Activated T-helper 17 cell treated with anti-CD3 and anti-CD28 coated beads, Interleukin-2, amount 50 U/mL, for 72 hours (primary cell): ENCODE measurements at regions not wholly inside any gene's neighbourhood (a gene's known extent, or its start where the extent isn't known, plus 50 kb on each side); places are given as distances from the start of the nearest gene placed in this dataset.
"Not testable (repeated sequence)": the region's sequence is repeated elsewhere in the genome, so short reads cannot be mapped to it uniquely, and the experiment has no call there.

Experiments used
- ATAC-seq: fragments of 150-1000 bp; cut with Tn5 transposase; replicated peaks from 2 replicates; pipeline ENCODE4 v1.10.0; 2021; ENCODE audit warnings: mild to moderate bottlenecking, moderate library complexity
- H3K27ac Mint-ChIP-seq: one replicate; pipeline ENCODE4 v1.8.0; 2022; ENCODE audit warnings: mixed read lengths
- H3K27me3 Mint-ChIP-seq: one replicate; pipeline ENCODE4 v1.8.0; 2022; ENCODE audit warnings: mixed read lengths
- H3K36me3 Mint-ChIP-seq: one replicate; pipeline ENCODE4 v1.8.0; 2022; ENCODE audit warnings: low read depth, mild to moderate bottlenecking, mixed read lengths
- H3K4me1 Mint-ChIP-seq: one replicate; pipeline ENCODE4 v1.8.0; 2022; ENCODE audit warnings: mixed read lengths
- H3K4me3 Mint-ChIP-seq: one replicate; pipeline ENCODE4 v1.8.0; 2022; ENCODE audit warnings: mild to moderate bottlenecking, mixed read lengths
- H3K9me3 Mint-ChIP-seq: one replicate; pipeline ENCODE4 v1.8.0; 2022; ENCODE audit warnings: mixed read lengths

GRCh38 chr18:39238981-39239660 lies 1673.5 kb upstream of the CELF4 start:
- peaks cover 7% of the 10 kb centered on the region for H3K9me3 Mint-ChIP-seq
- no peaks in the 10 kb centered on the region for H3K36me3 Mint-ChIP-seq
- no peaks in the 10 kb centered on the region for H3K4me1 Mint-ChIP-seq
- H3K27me3 Mint-ChIP-seq, result no peaks in the 10 kb centered on the region
- H3K4me3 Mint-ChIP-seq, result no peak overlapping the region
- no peak for ATAC-seq
- no peak overlapping the region for H3K27ac Mint-ChIP-seq

GRCh38 chr18:39235118-39235719 lies 1669.6 kb upstream of the CELF4 start:
- Mint-ChIP-seq H3K4me3 (no peak overlapping the region), H3K9me3 (peaks cover 7% of the 10 kb centered on the region), H3K27ac (no peak overlapping the region), H3K4me1 (no peaks in the 10 kb centered on the region), H3K36me3 (no peaks in the 10 kb centered on the region), H3K27me3 (no peaks in the 10 kb centered on the region)
- no peak for ATAC-seq

DNA sequence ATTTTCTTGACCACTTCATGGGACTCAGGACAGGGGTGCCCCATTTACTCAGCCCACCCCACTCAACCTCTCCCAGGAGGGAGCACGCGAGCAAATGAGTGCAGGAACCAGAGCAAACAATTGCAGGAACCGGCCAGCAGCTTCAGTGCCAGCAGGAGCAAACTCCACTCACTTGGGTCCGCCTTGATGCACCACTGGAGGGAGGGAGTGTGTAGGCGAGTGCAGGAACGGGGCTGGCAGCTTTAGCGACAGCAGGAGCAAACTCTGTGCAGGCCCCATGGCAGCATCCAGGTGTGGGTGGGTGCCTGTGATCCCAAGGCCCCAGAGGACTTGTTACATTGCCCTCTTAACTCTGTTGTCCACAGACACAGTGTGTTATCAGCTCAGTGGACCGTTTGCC lies 1667.3 kb upstream of the CELF4 start:
- H3K4me3 Mint-ChIP-seq, result no peak overlapping the region
- ATAC-seq, result no peak
- H3K9me3 Mint-ChIP-seq, result peaks cover 8% of the 10 kb centered on the region
- no peak overlapping the region for H3K27ac Mint-ChIP-seq
- H3K27me3 Mint-ChIP-seq, result no peaks in the 10 kb centered on the region
- H3K36me3 Mint-ChIP-seq, result no peaks in the 10 kb centered on the region
- no peaks in the 10 kb centered on the region for H3K4me1 Mint-ChIP-seq

- H3K27me3 Mint-ChIP-seq, result no peaks in the 10 kb centered on the region
- no peak overlapping the region for H3K27ac Mint-ChIP-seq
Observed at GRCh38 chr18:39232490-39232889, 1666.9 kb upstream of the CELF4 start.

DNA sequence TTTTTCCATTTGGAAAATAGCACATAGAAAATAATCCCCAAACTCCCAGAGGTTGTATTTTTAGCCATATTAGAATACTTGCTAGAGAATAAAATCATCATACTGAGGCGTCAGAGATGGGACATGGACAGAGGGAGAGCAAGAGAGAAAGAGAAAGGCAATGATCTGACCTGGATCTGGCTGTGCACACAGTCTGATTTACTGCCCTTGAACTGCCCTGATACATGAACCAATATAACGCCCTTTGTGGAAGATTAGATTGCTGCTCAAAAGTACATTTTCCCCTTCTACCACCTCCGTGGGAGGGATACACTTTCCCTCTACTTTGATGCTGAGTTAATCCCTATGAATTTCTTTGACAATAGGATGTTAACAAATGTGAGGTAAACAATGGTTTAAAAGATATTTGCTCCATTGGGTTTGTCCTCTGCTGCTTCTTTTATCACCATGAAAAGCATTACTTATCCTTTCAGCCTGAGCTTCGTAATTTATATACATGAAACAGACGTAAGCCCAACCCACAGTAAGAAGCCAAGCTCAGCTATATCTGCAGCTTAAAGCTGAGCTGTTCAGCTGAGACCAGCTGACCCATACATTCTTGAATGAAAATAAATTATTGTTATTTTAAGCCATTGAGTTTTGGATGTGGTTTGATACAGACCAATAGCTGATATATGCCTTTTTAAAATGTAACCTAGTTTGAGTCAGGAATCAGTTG lies 1664.6 kb upstream of the CELF4 start:
- Mint-ChIP-seq H3K4me3 (no peak overlapping the region), H3K4me1 (no peaks in the 10 kb centered on the region), H3K27ac (no peak overlapping the region), H3K27me3 (no peaks in the 10 kb centered on the region), H3K9me3 (peaks cover 17% of the 10 kb centered on the region), H3K36me3 (no peaks in the 10 kb centered on the region)
- ATAC-seq, result no peak

More at GRCh38 chr18:39232490-39232889, 1666.9 kb upstream of the CELF4 start:
- Mint-ChIP-seq H3K4me3 (no peak overlapping the region), H3K4me1 (no peaks in the 10 kb centered on the region), H3K36me3 (no peaks in the 10 kb centered on the region), H3K9me3 (peaks cover 8% of the 10 kb centered on the region)
- no peak for ATAC-seq

- not testable (repeated sequence) for H3K36me3 Mint-ChIP-seq, H3K4me1 Mint-ChIP-seq, ATAC-seq
Observed at GRCh38 chr18:39227769-39228168, 1662.2 kb upstream of the CELF4 start.

DNA sequence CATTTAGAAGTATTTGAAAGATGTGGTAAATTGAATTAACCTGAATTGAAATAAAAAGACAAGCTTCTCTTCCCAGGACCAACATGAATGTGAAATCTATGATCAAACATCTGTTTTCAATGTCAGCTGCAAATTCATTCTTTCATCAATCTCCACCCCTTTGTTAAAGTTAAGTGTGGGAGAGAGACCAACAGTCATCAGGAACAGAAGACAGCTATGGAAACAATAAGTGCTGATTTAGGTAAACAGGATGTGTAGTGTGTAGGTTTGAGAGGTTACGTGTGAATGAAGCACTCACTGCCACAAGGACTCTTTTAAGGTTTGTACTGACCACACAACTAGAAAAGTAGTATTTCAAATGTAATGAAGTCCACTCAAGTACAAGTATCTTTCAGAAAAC lies 1659.8 kb upstream of the CELF4 start:
- Mint-ChIP-seq H3K27ac (no peak overlapping the region), H3K4me1 (no peaks in the 10 kb centered on the region), H3K36me3 (no peaks in the 10 kb centered on the region), H3K9me3 (peaks cover 20% of the 10 kb centered on the region), H3K27me3 (no peaks in the 10 kb centered on the region), H3K4me3 (no peak overlapping the region)
- no peak for ATAC-seq

More at GRCh38 chr18:39227769-39228168, 1662.2 kb upstream of the CELF4 start:
- not testable (repeated sequence) for H3K27me3 Mint-ChIP-seq, H3K4me3 Mint-ChIP-seq, H3K27ac Mint-ChIP-seq
- peaks cover 17% of the 10 kb centered on the region for H3K9me3 Mint-ChIP-seq

GRCh38 chr18:39223283-39223682 lies 1657.7 kb upstream of the CELF4 start:
- H3K4me1 Mint-ChIP-seq, result no peaks in the 10 kb centered on the region
- H3K9me3 Mint-ChIP-seq, result peaks cover 16% of the 10 kb centered on the region

GRCh38 chr18:39215920-39216319 lies 1650.3 kb upstream of the CELF4 start:
- Mint-ChIP-seq H3K4me3 (no peak overlapping the region), H3K36me3 (no peaks in the 10 kb centered on the region), H3K27me3 (no peaks in the 10 kb centered on the region), H3K27ac (no peak overlapping the region), H3K4me1 (no peaks in the 10 kb centered on the region), H3K9me3 (peaks cover 19% of the 10 kb centered on the region)
- ATAC-seq, result no peak

More at GRCh38 chr18:39223283-39223682, 1657.7 kb upstream of the CELF4 start:
- ATAC-seq, result no peak
- no peaks in the 10 kb centered on the region for H3K27me3 Mint-ChIP-seq
- H3K27ac Mint-ChIP-seq, result no peak overlapping the region
- no peak overlapping the region for H3K4me3 Mint-ChIP-seq
- H3K36me3 Mint-ChIP-seq, result no peaks in the 10 kb centered on the region

GRCh38 chr18:39211461-39211860 lies 1645.9 kb upstream of the CELF4 start:
- no peak overlapping the region for H3K27ac Mint-ChIP-seq

DNA sequence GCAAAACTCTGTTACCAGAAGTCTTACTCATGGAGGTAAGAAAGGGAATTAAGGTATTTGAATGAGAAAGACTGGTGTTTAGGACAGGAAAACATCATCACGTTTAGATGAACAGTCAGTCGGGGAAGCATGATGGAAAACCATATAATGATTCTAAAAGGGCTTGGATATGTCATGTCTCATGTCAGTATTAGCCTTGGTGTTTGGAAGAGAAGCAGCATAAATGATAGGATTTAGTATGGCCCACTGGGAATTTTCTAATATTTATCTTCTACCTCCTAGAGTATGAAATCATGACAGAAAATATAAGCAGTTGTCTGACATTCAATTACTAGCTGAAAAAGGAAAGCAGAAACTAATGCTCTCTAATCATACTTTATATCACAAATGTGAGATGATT lies 1643.6 kb upstream of the CELF4 start:
- no peak overlapping the region for H3K27ac Mint-ChIP-seq
- peaks cover 9% of the 10 kb centered on the region for H3K9me3 Mint-ChIP-seq
- no peak overlapping the region for H3K4me3 Mint-ChIP-seq
- H3K4me1 Mint-ChIP-seq, result no peaks in the 10 kb centered on the region
- no peaks in the 10 kb centered on the region for H3K36me3 Mint-ChIP-seq
- ATAC-seq, result no peak
- no peaks in the 10 kb centered on the region for H3K27me3 Mint-ChIP-seq

More at GRCh38 chr18:39211461-39211860, 1645.9 kb upstream of the CELF4 start:
- Mint-ChIP-seq H3K9me3 (peaks cover 19% of the 10 kb centered on the region), H3K4me1 (no peaks in the 10 kb centered on the region), H3K27me3 (no peaks in the 10 kb centered on the region), H3K36me3 (no peaks in the 10 kb centered on the region), H3K4me3 (no peak overlapping the region)
- no peak for ATAC-seq

- H3K27ac Mint-ChIP-seq, result no peak overlapping the region
- H3K36me3 Mint-ChIP-seq, result no peaks in the 10 kb centered on the region
- peaks cover 9% of the 10 kb centered on the region for H3K9me3 Mint-ChIP-seq
- H3K4me3 Mint-ChIP-seq, result no peak overlapping the region
- no peaks in the 10 kb centered on the region for H3K4me1 Mint-ChIP-seq
- no peak for ATAC-seq
- no peaks in the 10 kb centered on the region for H3K27me3 Mint-ChIP-seq
Observed at GRCh38 chr18:39208729-39209128, 1643.1 kb upstream of the CELF4 start.

GRCh38 chr18:39208190-39208589 lies 1642.6 kb upstream of the CELF4 start:
- Mint-ChIP-seq H3K27me3 (no peaks in the 10 kb centered on the region), H3K36me3 (no peaks in the 10 kb centered on the region), H3K9me3 (peaks cover 9% of the 10 kb centered on the region), H3K4me3 (no peak overlapping the region), H3K4me1 (no peaks in the 10 kb centered on the region), H3K27ac (no peak overlapping the region)
- no peak for ATAC-seq

- H3K27me3 Mint-ChIP-seq, ATAC-seq, H3K27ac Mint-ChIP-seq: not testable (repeated sequence)
Observed at GRCh38 chr18:39206398-39207103, 1641.0 kb upstream of the CELF4 start.

More at GRCh38 chr18:39206398-39207103, 1641.0 kb upstream of the CELF4 start:
- not testable (repeated sequence) for H3K4me3 Mint-ChIP-seq, H3K4me1 Mint-ChIP-seq, H3K9me3 Mint-ChIP-seq, H3K36me3 Mint-ChIP-seq
